ENCODE measurements at regions not wholly inside any gene's neighbourhood (a gene's known extent, or its start where the extent isn't known, plus 50 kb on each side); places are given as distances from the start of the nearest gene placed in this dataset.

GRCh38 chr3:82293867-82294266 is 532.4 kb upstream of the GBE1 start:
- no peak for DNase-seq

- DNase-seq, result no peak
Observed at GRCh38 chr3:82293435-82293834, 532.0 kb upstream of the GBE1 start.

GRCh38 chr3:82287562-82287961 is 526.1 kb upstream of the GBE1 start:
- DNase-seq, result no peak

- DNase-seq, result no peak
Observed at GRCh38 chr3:82281205-82281604, 519.8 kb upstream of the GBE1 start.

- DNase-seq, result no peak
Observed at GRCh38 chr3:82276992-82277391, 515.5 kb upstream of the GBE1 start.

GRCh38 chr3:82274897-82275296 is 513.5 kb upstream of the GBE1 start:
- no peak for DNase-seq

GRCh38 chr3:82265747-82266146 is 504.3 kb upstream of the GBE1 start:
- DNase-seq, result no peak

- no peak for DNase-seq
Observed at GRCh38 chr3:82262193-82262592, 500.7 kb upstream of the GBE1 start.

GRCh38 chr3:82261637-82262036 is 500.2 kb upstream of the GBE1 start:
- DNase-seq, result no peak

GRCh38 chr3:82261013-82261412 is 499.6 kb upstream of the GBE1 start:
- no peak for DNase-seq

GRCh38 chr3:82259994-82260393 is 498.5 kb upstream of the GBE1 start:
- no peak for DNase-seq

GRCh38 chr3:82240322-82240721 is 478.9 kb upstream of the GBE1 start:
- DNase-seq, result no peak

- DNase-seq, result no peak
Observed at GRCh38 chr3:82236257-82236656, 474.8 kb upstream of the GBE1 start.

- no peak for DNase-seq
Observed at GRCh38 chr3:82229397-82229796, 468.0 kb upstream of the GBE1 start.

- no peak for DNase-seq
Observed at GRCh38 chr3:82224661-82225060, 463.2 kb upstream of the GBE1 start.

- no peak for DNase-seq
Observed at GRCh38 chr3:82222401-82222800, 461.0 kb upstream of the GBE1 start.

GRCh38 chr3:82217571-82217970 is 456.1 kb upstream of the GBE1 start:
- DNase-seq, result no peak

GRCh38 chr3:82208002-82208710 is 446.7 kb upstream of the GBE1 start:
- DNase-seq, result no peak

- no peak for DNase-seq
Observed at GRCh38 chr3:82202269-82202668, 440.8 kb upstream of the GBE1 start.

GRCh38 chr3:82201316-82201715 is 439.9 kb upstream of the GBE1 start:
- no peak for DNase-seq

GRCh38 chr3:82198009-82198408 is 436.6 kb upstream of the GBE1 start:
- no peak for DNase-seq

- no peak for DNase-seq
Observed at GRCh38 chr3:82196645-82197044, 435.2 kb upstream of the GBE1 start.

GRCh38 chr3:82194870-82195269 is 433.4 kb upstream of the GBE1 start:
- no peak for DNase-seq

GRCh38 chr3:82186017-82186416 is 424.6 kb upstream of the GBE1 start:
- DNase-seq, result no peak

Data from nucleus accumbens (tissue), 56 donors.